ENCODE measurements at regions not wholly inside any gene's neighbourhood (a gene's known extent, or its start where the extent isn't known, plus 50 kb on each side); places are given as distances from the start of the nearest gene placed in this dataset.

DNA sequence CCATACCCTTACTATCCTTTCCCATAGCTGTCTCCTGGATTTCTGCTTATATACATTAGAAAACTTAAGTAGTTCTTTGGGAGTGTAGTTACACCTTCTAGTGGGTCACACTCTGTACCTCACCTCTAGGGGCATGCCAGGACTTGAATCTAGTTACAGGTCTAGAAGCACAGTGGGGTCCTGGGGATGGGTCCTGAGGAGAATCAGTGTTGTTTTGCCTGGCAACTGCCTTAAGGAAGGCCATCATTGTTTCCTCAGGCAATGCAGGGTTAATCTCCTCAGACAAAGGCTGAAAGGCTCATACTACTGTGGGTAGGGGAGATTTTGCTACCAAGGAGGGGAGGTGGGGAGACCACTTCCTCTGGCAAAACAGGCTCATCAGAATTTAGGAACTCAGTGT is 750.3 kb downstream of the FAT4 start:
- TF ChIP-seq POLR2A (IDR thresholded peaks at IDR 0.05): no peak
- TF ChIP-seq, protein P1, sequence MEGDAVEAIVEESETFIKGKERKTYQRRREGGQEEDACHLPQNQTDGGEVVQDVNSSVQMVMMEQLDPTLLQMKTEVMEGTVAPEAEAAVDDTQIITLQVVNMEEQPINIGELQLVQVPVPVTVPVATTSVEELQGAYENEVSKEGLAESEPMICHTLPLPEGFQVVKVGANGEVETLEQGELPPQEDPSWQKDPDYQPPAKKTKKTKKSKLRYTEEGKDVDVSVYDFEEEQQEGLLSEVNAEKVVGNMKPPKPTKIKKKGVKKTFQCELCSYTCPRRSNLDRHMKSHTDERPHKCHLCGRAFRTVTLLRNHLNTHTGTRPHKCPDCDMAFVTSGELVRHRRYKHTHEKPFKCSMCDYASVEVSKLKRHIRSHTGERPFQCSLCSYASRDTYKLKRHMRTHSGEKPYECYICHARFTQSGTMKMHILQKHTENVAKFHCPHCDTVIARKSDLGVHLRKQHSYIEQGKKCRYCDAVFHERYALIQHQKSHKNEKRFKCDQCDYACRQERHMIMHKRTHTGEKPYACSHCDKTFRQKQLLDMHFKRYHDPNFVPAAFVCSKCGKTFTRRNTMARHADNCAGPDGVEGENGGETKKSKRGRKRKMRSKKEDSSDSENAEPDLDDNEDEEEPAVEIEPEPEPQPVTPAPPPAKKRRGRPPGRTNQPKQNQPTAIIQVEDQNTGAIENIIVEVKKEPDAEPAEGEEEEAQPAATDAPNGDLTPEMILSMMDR (IDR thresholded peaks at IDR 0.05 in 4 of 5, conservative IDR thresholded peaks at IDR 0.05 in 1 of 5): no peak
